ENCODE measurements at regions not wholly inside any gene's neighbourhood (a gene's known extent, or its start where the extent isn't known, plus 50 kb on each side); places are given as distances from the start of the nearest gene placed in this dataset.
"Not testable (repeated sequence)": the region's sequence is repeated elsewhere in the genome, so short reads cannot be mapped to it uniquely, and the experiment has no call there.

- DNase-seq (no peak), ATAC-seq (no peak)
These were observed 98.1 kb downstream of the CCDC71L start for GRCh38 chr7:106562711-106563366.

DNA sequence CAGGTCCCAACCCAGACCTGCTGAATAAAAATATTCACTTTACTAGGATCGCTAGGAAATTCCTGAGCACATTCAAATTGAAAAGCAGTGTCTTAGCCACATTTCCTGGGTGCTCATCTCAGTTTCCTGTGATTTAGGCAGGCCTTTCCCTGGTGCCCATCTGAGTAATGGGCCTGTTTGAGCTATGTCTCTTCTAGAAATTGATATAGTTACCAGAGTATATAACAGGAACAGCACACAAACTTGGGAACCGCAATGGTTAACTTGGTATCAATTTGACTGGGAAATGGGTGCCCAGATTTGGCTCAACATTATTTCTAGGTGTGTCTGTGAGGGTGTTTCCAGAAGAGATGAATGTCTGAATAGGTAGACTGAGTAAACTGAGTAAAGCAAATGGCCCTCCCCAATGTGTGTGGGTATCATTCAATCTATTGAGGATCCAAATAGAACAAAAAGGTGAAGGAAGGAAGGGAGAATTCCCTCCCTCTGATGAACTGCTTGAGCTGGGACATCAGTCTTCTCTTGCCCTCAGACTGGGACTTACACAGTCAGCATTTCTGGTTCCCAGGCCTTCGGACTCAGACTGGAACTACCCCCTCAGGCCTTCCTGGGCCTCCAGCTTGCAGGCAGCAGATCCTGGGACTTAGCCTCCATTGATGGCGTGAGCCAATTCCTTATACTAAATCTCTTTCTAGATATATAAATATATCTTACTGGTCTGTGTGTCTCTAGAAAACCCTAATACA lies 99.1 kb downstream of the CCDC71L start:
- no peak for ATAC-seq
- DNase-seq: no peak

- no peak for ATAC-seq
- no peak for DNase-seq
These were observed 99.8 kb downstream of the CCDC71L start for GRCh38 chr7:106561151-106561550.

GRCh38 chr7:106560482-106560881 lies 100.5 kb downstream of the CCDC71L start:
- ATAC-seq: peak; percentile 72
- DNase-seq: no peak

- not testable (repeated sequence) for ATAC-seq
These were observed 104.7 kb downstream of the CCDC71L start for GRCh38 chr7:106556244-106556643.

DNA sequence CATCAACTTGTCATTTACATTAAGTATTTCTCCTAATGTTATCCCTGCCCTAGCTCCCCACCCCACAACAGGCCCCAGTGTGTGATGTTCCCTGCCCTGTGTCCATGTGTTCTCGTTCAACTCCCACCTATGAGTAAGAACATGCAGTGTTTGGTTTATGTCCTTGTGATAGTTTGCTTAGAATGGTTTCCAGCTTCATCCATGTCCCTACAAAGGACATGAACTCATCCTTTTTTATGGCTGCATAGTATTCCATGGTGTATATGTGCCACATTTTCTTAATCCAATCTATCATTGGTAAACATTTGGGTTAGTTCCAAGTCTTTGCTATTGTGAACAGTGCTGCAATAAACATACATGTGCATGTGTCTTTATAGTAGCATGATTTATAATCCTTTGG lies 106.3 kb downstream of the CCDC71L start:
- ATAC-seq, DNase-seq: not testable (repeated sequence)

More at GRCh38 chr7:106556244-106556643, 104.7 kb downstream of the CCDC71L start:
- not testable (repeated sequence) for DNase-seq

- ATAC-seq: no peak
- DNase-seq: no peak
These were observed 107.5 kb downstream of the CCDC71L start for GRCh38 chr7:106553446-106553836.

GRCh38 chr7:106552645-106553445 lies 108.1 kb downstream of the CCDC71L start:
- peak; percentile 36 for ATAC-seq
- no peak for DNase-seq

DNA sequence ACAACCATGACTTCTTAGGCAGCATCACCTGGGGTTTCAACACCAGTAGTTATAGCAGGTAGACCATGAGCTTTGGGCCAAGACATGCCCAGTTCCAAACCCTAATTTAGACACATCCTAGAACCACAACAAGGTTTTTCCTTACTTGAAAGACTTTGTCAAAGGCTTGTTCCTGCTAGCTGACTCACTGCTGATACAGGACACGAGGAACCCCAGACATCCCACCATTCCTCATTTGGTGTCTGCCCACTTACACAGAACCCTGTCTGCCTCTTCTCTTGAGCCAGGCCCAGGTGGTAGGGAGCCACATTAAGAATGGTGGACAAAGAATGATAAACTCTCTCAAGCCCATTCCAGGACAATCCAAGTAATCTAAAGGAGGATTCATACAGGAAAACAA lies 109.0 kb downstream of the CCDC71L start:
- DNase-seq: no peak
- ATAC-seq: no peak

DNA sequence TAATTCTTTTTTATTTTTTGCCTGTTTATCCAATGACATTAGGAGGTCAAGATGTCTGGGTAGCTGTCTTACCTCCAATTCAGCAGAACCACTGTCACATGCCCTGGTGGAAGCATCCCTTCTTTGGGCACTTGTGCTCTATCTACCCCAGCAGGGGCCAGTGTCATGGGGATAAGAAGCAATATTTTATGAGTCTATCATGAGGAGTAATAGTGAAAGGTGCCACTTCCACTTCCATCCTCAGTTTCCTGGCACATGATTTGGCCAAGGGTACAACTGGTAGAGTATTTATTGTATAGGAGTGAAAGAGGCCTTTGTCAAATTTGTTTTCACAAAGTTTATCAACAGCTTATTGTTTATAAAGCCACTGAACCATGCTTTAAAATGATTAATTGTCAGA lies 112.5 kb downstream of the CCDC71L start:
- no peak for ATAC-seq

GRCh38 chr7:106545275-106545674 lies 115.7 kb downstream of the CCDC71L start:
- no peak for DNase-seq
- ATAC-seq: no peak

More for the DNA sequence above, 112.5 kb downstream of the CCDC71L start:
- DNase-seq: no peak

- DNase-seq (no peak), ATAC-seq (no peak)
These were observed 117.7 kb downstream of the CCDC71L start for GRCh38 chr7:106543221-106543757.

GRCh38 chr7:106542550-106543220 lies 118.3 kb downstream of the CCDC71L start:
- DNase-seq (peak; percentile 65), ATAC-seq (peak; percentile 68)

GRCh38 chr7:106538638-106539037 lies 122.3 kb downstream of the CCDC71L start:
- no peak for ATAC-seq
- no peak for DNase-seq

DNA sequence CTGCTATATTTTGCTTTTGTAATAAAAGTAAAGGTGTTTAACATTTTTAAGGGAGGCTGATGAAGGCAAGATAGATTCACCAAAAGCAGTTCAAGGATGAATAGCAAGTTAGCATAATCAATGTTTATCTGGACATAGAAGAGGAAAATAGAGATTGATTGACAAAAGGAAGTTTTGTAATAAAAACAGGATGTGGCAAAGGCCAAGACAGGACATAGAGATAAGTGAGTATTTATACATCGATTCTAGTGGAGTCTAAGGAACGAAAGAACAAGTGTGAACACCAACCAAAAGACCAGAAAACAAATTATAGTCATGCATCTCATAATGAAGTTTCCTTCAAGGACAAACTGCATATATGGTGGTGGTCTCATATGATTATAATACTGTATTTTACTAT lies 123.8 kb downstream of the CCDC71L start:
- no peak for ATAC-seq
- no peak for DNase-seq

GRCh38 chr7:106536079-106536478 lies 124.9 kb downstream of the CCDC71L start:
- no peak for DNase-seq
- ATAC-seq: no peak

GRCh38 chr7:106535234-106535932 lies 125.6 kb downstream of the CCDC71L start:
- ATAC-seq (no peak), DNase-seq (no peak)

DNA sequence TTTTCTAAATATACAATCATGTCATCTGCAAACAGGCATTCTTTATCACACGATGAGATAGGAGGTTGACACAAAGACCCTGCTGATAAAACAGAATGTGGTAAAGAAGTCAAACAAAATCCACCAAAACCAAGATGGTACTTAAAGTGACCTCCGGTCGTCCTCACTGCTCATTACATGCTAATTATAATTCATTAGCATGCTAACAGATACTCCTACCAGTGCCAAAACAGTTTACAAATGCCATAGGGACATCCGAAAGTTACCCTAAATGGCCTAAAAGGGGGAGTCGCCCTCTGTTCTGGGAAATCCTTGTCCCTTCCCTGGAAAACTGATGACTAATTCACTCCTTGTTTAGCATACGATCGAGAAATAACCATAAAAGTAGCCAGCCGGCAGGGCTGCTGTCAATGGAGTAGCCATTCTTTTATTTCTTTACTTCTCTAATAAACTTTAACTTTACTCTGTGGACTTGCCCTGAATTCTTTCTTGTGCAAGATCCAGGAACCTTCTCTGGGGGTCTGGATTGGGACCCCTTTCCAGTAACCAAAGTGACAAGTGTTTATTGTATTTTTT lies 126.6 kb downstream of the CCDC71L start:
- DNase-seq (no peak), ATAC-seq (no peak)

- DNase-seq, ATAC-seq: not testable (repeated sequence)
These were observed 130.8 kb downstream of the CCDC71L start for GRCh38 chr7:106530183-106530582.

- ATAC-seq, DNase-seq: not testable (repeated sequence)
These were observed 134.3 kb downstream of the CCDC71L start for GRCh38 chr7:106526617-106527016.

DNA sequence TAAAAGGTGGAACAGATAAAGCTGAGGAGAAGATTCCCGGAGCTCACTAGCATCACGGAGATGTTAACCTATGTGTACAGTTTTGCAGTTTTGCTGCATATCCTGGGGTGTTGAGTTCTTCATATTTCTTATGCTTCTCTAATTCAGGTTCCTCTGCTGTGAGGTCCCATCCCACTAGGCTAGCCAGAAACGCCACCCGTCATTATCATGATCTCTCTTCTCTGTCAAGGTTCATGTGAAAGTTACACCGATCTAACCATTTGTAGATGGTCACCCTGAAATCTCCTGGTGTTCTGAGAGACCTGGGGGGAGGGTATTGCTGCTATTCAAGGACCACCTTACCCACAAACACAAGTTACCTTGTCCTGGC lies 136.3 kb downstream of the CCDC71L start:
- ATAC-seq: no peak
- no peak for DNase-seq

Data from stimulated activated naive CD8-positive, alpha-beta T cell treated with anti-CD3 and anti-CD28 coated beads, Interleukin-15, Interleukin-2, amounts not matched to agents 100 U/mL and 50 U/mL, for 24 hours (primary cell).